ENCODE measurements at regions not wholly inside any gene's neighbourhood (a gene's known extent, or its start where the extent isn't known, plus 50 kb on each side); places are given as distances from the start of the nearest gene placed in this dataset.

GRCh38 chr13:110806636-110807035 is 93.1 kb downstream of the ING1 start:
- Histone ChIP-seq H3K36me3 (ENCODE audit: control insufficient read depth, low read length) (no peaks in the 10 kb centered on the region), H3K27ac (ENCODE audit: low read depth, low read length) (no peak overlapping the region), H3K9me3 (ENCODE audit: control insufficient read depth, insufficient read depth, low read length) (no peaks in the 10 kb centered on the region), H3K4me2 (ENCODE audit: low read length) (no peak overlapping the region), H3K79me2 (ENCODE audit: control insufficient read depth, low read length) (no peaks in the 10 kb centered on the region), H3K4me1 (ENCODE audit: control insufficient read depth, low read length) (no peaks in the 10 kb centered on the region), H4K20me1 (ENCODE audit: control insufficient read depth, insufficient read depth, low read depth, low read length) (no peaks in the 10 kb centered on the region), H3K4me3 (ENCODE audit: low read length) (no peak overlapping the region), H3F3A (ENCODE audit: control insufficient read depth, insufficient read depth) (no peaks in the 10 kb centered on the region), H3K27me3 (ENCODE audit: control insufficient read depth, low read length) (peaks cover 23% of the 10 kb centered on the region), H3K9me2 (replicated peaks; ENCODE audit: control insufficient read depth, low read length) (no peaks in the 10 kb centered on the region)
- TF ChIP-seq CTCF (IDR thresholded peaks at IDR 0.05; ENCODE audit: low read depth, low read length, poor library complexity, severe bottlenecking), result no peak
- no peak for TF ChIP-seq EZH2phosphoT487 (IDR thresholded peaks at IDR 0.05; ENCODE audit: borderline replicate concordance, low read length)

DNA sequence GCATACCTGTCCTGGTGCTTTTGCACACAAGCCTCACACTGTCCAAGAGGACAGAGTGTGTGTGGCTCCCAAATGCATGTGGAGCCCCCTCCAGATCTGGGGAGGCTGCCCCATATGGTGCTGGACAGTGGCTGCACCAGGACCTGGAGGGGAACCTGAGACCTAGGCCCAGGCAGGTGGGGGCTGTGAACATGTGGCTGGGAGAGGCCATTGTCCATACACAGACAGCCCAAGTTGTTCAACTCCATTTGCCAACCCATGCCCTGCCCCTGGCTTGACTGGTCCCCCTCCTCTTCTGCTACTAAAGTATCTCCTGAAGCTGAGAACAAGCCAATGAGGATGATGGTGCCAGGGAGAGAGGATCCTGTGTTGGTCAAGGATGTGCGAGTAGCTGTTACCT is 94.0 kb downstream of the ING1 start:
- Histone ChIP-seq H3K36me3 (ENCODE audit: control insufficient read depth, low read length) (no peaks in the 10 kb centered on the region), H3K27ac (ENCODE audit: low read depth, low read length) (no peak overlapping the region), H3F3A (ENCODE audit: control insufficient read depth, insufficient read depth) (no peaks in the 10 kb centered on the region), H3K4me3 (ENCODE audit: low read length) (no peak overlapping the region), H3K9me2 (replicated peaks; ENCODE audit: control insufficient read depth, low read length) (no peaks in the 10 kb centered on the region), H3K79me2 (ENCODE audit: control insufficient read depth, low read length) (no peaks in the 10 kb centered on the region), H3K9me3 (ENCODE audit: control insufficient read depth, insufficient read depth, low read length) (no peaks in the 10 kb centered on the region), H3K27me3 (ENCODE audit: control insufficient read depth, low read length) (peaks cover 21% of the 10 kb centered on the region), H4K20me1 (ENCODE audit: control insufficient read depth, insufficient read depth, low read depth, low read length) (no peaks in the 10 kb centered on the region), H3K4me2 (ENCODE audit: low read length) (no peak overlapping the region), H3K4me1 (ENCODE audit: control insufficient read depth, low read length) (no peaks in the 10 kb centered on the region)
- TF ChIP-seq EZH2phosphoT487 (IDR thresholded peaks at IDR 0.05; ENCODE audit: borderline replicate concordance, low read length) (no peak), CTCF (IDR thresholded peaks at IDR 0.05; ENCODE audit: low read depth, low read length, poor library complexity, severe bottlenecking) (no peak)

GRCh38 chr13:110808138-110808537 is 94.6 kb downstream of the ING1 start:
- TF ChIP-seq CTCF (IDR thresholded peaks at IDR 0.05; ENCODE audit: low read depth, low read length, poor library complexity, severe bottlenecking), result no peak
- no peak for TF ChIP-seq EZH2phosphoT487 (IDR thresholded peaks at IDR 0.05; ENCODE audit: borderline replicate concordance, low read length)
- no peak overlapping the region for H3K4me2 ChIP-seq (ENCODE audit: low read length)
- no peak overlapping the region for H3K4me3 ChIP-seq (ENCODE audit: low read length)
- H3K36me3 ChIP-seq (ENCODE audit: control insufficient read depth, low read length), result no peaks in the 10 kb centered on the region
- no peak overlapping the region for H3K27ac ChIP-seq (ENCODE audit: low read depth, low read length)
- H3K9me3 ChIP-seq (ENCODE audit: control insufficient read depth, insufficient read depth, low read length), result no peaks in the 10 kb centered on the region
- H3K9me2 ChIP-seq (replicated peaks; ENCODE audit: control insufficient read depth, low read length), result no peaks in the 10 kb centered on the region
- H3F3A ChIP-seq (ENCODE audit: control insufficient read depth, insufficient read depth), result no peaks in the 10 kb centered on the region
- no peaks in the 10 kb centered on the region for H4K20me1 ChIP-seq (ENCODE audit: control insufficient read depth, insufficient read depth, low read depth, low read length)
- H3K79me2 ChIP-seq (ENCODE audit: control insufficient read depth, low read length), result no peaks in the 10 kb centered on the region
- peaks cover 19% of the 10 kb centered on the region for H3K27me3 ChIP-seq (ENCODE audit: control insufficient read depth, low read length)
- H3K4me1 ChIP-seq (ENCODE audit: control insufficient read depth, low read length), result no peaks in the 10 kb centered on the region
